Neural cell (in vitro differentiated cells): ENCODE measurements at regions not wholly inside any gene's neighbourhood (a gene's known extent, or its start where the extent isn't known, plus 50 kb on each side); places are given as distances from the start of the nearest gene placed in this dataset.

Experiments
- H2AFZ ChIP-seq: fragments of 200-600, 300-800 bp; sonication (generic), shearing (Covaris generic); 2 replicates; pipeline ENCODE4 v1.6.0; 2014; ENCODE audit warnings: low read depth, mild to moderate bottlenecking, antibody characterized with exemption, low read length, moderate library complexity
- H3F3A ChIP-seq: fragments of 200-600 bp; shearing (Covaris generic); 2 replicates; pipeline ENCODE4 v1.6.1; 2016; ENCODE audit warnings: mild to moderate bottlenecking, moderate library complexity, mixed read lengths, antibody characterized with exemption, low read length; ENCODE audit not compliant: insufficient read depth, poor library complexity, severe bottlenecking
- H3K27ac ChIP-seq: fragments of 200-600, 300-800 bp; sonication (generic), shearing (Covaris generic); 2 replicates; pipeline ENCODE4 v1.5.1; 2014; ENCODE audit warnings: mild to moderate bottlenecking, low read length, moderate library complexity
- H3K27me3 ChIP-seq: fragments of 300-800, 200-600 bp; sonication (generic), shearing (Covaris generic); 2 replicates; pipeline ENCODE4 v1.6.0; 2014; ENCODE audit warnings: mild to moderate bottlenecking, low read depth, low read length, moderate library complexity; ENCODE audit not compliant: insufficient read depth
- H3K36me3 ChIP-seq: fragments of 300-800, 200-600 bp; sonication (generic), shearing (Covaris generic); 2 replicates; pipeline ENCODE4 v1.5.1; 2014; ENCODE audit warnings: mild to moderate bottlenecking, antibody characterized with exemption, low read length, moderate library complexity; ENCODE audit not compliant: insufficient read depth
- H3K4me2 ChIP-seq: fragments of 300-800, 200-600 bp; sonication (generic), shearing (Covaris generic); 2 replicates; pipeline ENCODE4 v1.6.0; 2014; ENCODE audit warnings: mild to moderate bottlenecking, low read length
- H3K4me3 ChIP-seq: fragments of 300-800, 200-600 bp; sonication (generic), shearing (Covaris generic); 2 replicates; pipeline ENCODE4 v1.5.1; 2014; ENCODE audit warnings: mild to moderate bottlenecking, low read length, moderate library complexity
- H3K79me2 ChIP-seq: fragments of 200-600 bp; shearing (Covaris generic); replicated peaks from 2 replicates; pipeline ENCODE4 v1.6.0; 2014; ENCODE audit warnings: mild to moderate bottlenecking, low read length, moderate library complexity; ENCODE audit not compliant: insufficient read depth
- H3K9ac ChIP-seq: fragments of 300-800, 200-600 bp; sonication (generic), shearing (Covaris generic); 2 replicates; pipeline ENCODE4 v1.6.1; 2016; ENCODE audit warnings: mild to moderate bottlenecking, low read length, mixed read lengths
- H3K9me2 ChIP-seq: fragments of 200-600 bp; shearing (Covaris generic); 2 replicates; pipeline ENCODE4 v1.6.1; 2016; ENCODE audit warnings: mild to moderate bottlenecking, low read length, mixed read lengths; ENCODE audit not compliant: insufficient read depth
- H3K9me3 ChIP-seq: fragments of 200-600, 300-800 bp; sonication (generic), shearing (Covaris generic); 2 replicates; pipeline ENCODE4 v1.6.1; 2016; ENCODE audit warnings: mild to moderate bottlenecking, mixed run types, low read length, moderate library complexity, mixed read lengths
- H4K20me1 ChIP-seq: fragments of 200-600 bp; shearing (Covaris generic); 2 replicates; pipeline ENCODE4 v1.6.1; 2016; ENCODE audit warnings: mild to moderate bottlenecking, mixed run types; ENCODE audit not compliant: insufficient read depth
- CTCF ChIP-seq: fragments of 450-650 bp; IDR thresholded peaks from 2 replicates; pipeline ENCODE4 v1.5.1; 2014; ENCODE audit warnings: antibody characterized with exemption, mild to moderate bottlenecking, moderate library complexity; ENCODE audit not compliant: poor library complexity, severe bottlenecking
- EP300 ChIP-seq: fragments of 450-650 bp; conservative IDR thresholded peaks from 2 replicates; pipeline ENCODE4 v1.6.1; 2014; ENCODE audit warnings: antibody characterized with exemption, mild to moderate bottlenecking, moderate library complexity; ENCODE audit not compliant: poor library complexity, severe bottlenecking
- EZH2 ChIP-seq: fragments of 200-600, 300-800 bp; shearing (Covaris generic), sonication (generic); IDR thresholded peaks from 2 replicates; pipeline ENCODE4 v1.6.1; 2014; ENCODE audit warnings: antibody characterized with exemption, low read length, borderline replicate concordance, mild to moderate bottlenecking; ENCODE audit not compliant: insufficient read depth, poor library complexity, severe bottlenecking
- MXI1 ChIP-seq: fragments of 450-650 bp; conservative IDR thresholded peaks from 2 replicates; pipeline ENCODE4 v1.6.1; 2014; ENCODE audit warnings: antibody characterized with exemption, mild to moderate bottlenecking; ENCODE audit not compliant: poor library complexity, severe bottlenecking
- POLR2AphosphoS5 ChIP-seq: IDR thresholded peaks from 2 replicates; pipeline ENCODE4 v1.6.1; 2012
- RAD21 ChIP-seq: fragments of 450-650 bp; conservative IDR thresholded peaks from 2 replicates; pipeline ENCODE4 v1.6.1; 2014; ENCODE audit warnings: antibody characterized with exemption, mild to moderate bottlenecking, moderate library complexity
- REST ChIP-seq: IDR thresholded peaks from 2 replicates; pipeline ENCODE4 v1.6.1; 2012; ENCODE audit warnings: borderline replicate concordance
- SMC3 ChIP-seq: fragments of 450-650 bp; conservative IDR thresholded peaks from 2 replicates; pipeline ENCODE4 v1.6.1; 2014; ENCODE audit warnings: antibody characterized with exemption, mild to moderate bottlenecking, moderate library complexity; ENCODE audit not compliant: poor library complexity
- TAF1 ChIP-seq: IDR thresholded peaks from 2 replicates; pipeline ENCODE4 v1.6.1; 2012; ENCODE audit warnings: low read depth

GRCh38 chr6:55997223-55997874 is 122.0 kb upstream of the BMP5 start:
- no peaks in the 10 kb centered on the region for H3K9me3 ChIP-seq
- no peak overlapping the region for H3K4me2 ChIP-seq
- H3K27me3 ChIP-seq, result no peaks in the 10 kb centered on the region
- H4K20me1 ChIP-seq, result no peaks in the 10 kb centered on the region
- no peak overlapping the region for H3K9ac ChIP-seq
- H2AFZ ChIP-seq, result no peak overlapping the region
- no peak overlapping the region for H3K4me3 ChIP-seq
- H3K79me2 ChIP-seq, result no peaks in the 10 kb centered on the region
- TF ChIP-seq SMC3 (no peak), POLR2AphosphoS5 (no peak), REST (no peak), EZH2 (no peak), TAF1 (no peak), CTCF (no peak), RAD21 (no peak), EP300 (no peak), MXI1 (no peak)
- H3K9me2 ChIP-seq, result no peaks in the 10 kb centered on the region
- no peak overlapping the region for H3K27ac ChIP-seq
- no peaks in the 10 kb centered on the region for H3K36me3 ChIP-seq
- no peaks in the 10 kb centered on the region for H3F3A ChIP-seq

GRCh38 chr6:55994531-55994930 is 119.1 kb upstream of the BMP5 start:
- H3K27ac ChIP-seq, result no peak overlapping the region
- TF ChIP-seq EP300, result no peak
- TF ChIP-seq TAF1, result no peak
- no peak for TF ChIP-seq SMC3
- no peak for TF ChIP-seq POLR2AphosphoS5
- TF ChIP-seq RAD21, result no peak
- TF ChIP-seq REST, result no peak
- no peak for TF ChIP-seq MXI1
- no peak for TF ChIP-seq EZH2
- TF ChIP-seq CTCF, result no peak
- H3F3A ChIP-seq, result no peaks in the 10 kb centered on the region
- H2AFZ ChIP-seq, result no peak overlapping the region
- no peaks in the 10 kb centered on the region for H3K9me3 ChIP-seq
- H3K4me2 ChIP-seq, result no peak overlapping the region
- H3K9me2 ChIP-seq, result no peaks in the 10 kb centered on the region
- no peak overlapping the region for H3K9ac ChIP-seq
- H3K4me3 ChIP-seq, result no peak overlapping the region
- H4K20me1 ChIP-seq, result no peaks in the 10 kb centered on the region
- H3K36me3 ChIP-seq, result no peaks in the 10 kb centered on the region
- no peaks in the 10 kb centered on the region for H3K27me3 ChIP-seq
- no peaks in the 10 kb centered on the region for H3K79me2 ChIP-seq
